ENCODE measurements at regions not wholly inside any gene's neighbourhood (a gene's known extent, or its start where the extent isn't known, plus 50 kb on each side); places are given as distances from the start of the nearest gene placed in this dataset.

- H3K9ac ChIP-seq (ENCODE audit: low read length) = no peak overlapping the region
- H3K27me3 ChIP-seq (ENCODE audit: insufficient read depth, low read length) = no peaks in the 10 kb centered on the region
- H3K9me3 ChIP-seq (ENCODE audit: low read length) = no peaks in the 10 kb centered on the region
- H3K36me3 ChIP-seq (ENCODE audit: insufficient read depth, low read length) = no peaks in the 10 kb centered on the region
- no peaks in the 10 kb centered on the region for H3K4me1 ChIP-seq (ENCODE audit: insufficient read depth, low read length, severe bottlenecking)
- H3K79me2 ChIP-seq (ENCODE audit: insufficient read depth, low read length) = no peaks in the 10 kb centered on the region
- no peaks in the 10 kb centered on the region for H3K9me2 ChIP-seq (ENCODE audit: low read depth, low read length)
- TF ChIP-seq CTCF (IDR thresholded peaks at IDR 0.05; ENCODE audit: low read length) = no peak
- no peak for TF ChIP-seq EZH2 (IDR thresholded peaks at IDR 0.05; ENCODE audit: borderline replicate concordance, low read length)
- H4K20me1 ChIP-seq (ENCODE audit: insufficient read depth, low read length) = no peaks in the 10 kb centered on the region
- H3K27ac ChIP-seq (ENCODE audit: low read depth, low read length, poor library complexity, severe bottlenecking) = no peak overlapping the region
- H3F3A ChIP-seq (ENCODE audit: insufficient read depth, low read length) = no peaks in the 10 kb centered on the region
- no peak overlapping the region for H3K4me2 ChIP-seq (ENCODE audit: low read length)
- H2AFZ ChIP-seq (ENCODE audit: low read length) = no peak overlapping the region
- H3K4me3 ChIP-seq (ENCODE audit: low read depth, low read length, poor library complexity, severe bottlenecking) = no peak overlapping the region
Measured at GRCh38 chr5:167167191-167167795, 1124.2 kb upstream of the WWC1 start.

- Histone ChIP-seq H3K79me2 (ENCODE audit: insufficient read depth, low read length) (no peaks in the 10 kb centered on the region), H3K4me3 (ENCODE audit: low read depth, low read length, poor library complexity, severe bottlenecking) (no peak overlapping the region), H3K4me1 (ENCODE audit: insufficient read depth, low read length, severe bottlenecking) (no peaks in the 10 kb centered on the region), H3K9ac (ENCODE audit: low read length) (no peak overlapping the region), H3K9me3 (ENCODE audit: low read length) (no peaks in the 10 kb centered on the region), H4K20me1 (ENCODE audit: insufficient read depth, low read length) (no peaks in the 10 kb centered on the region), H3K4me2 (ENCODE audit: low read length) (no peak overlapping the region), H3F3A (ENCODE audit: insufficient read depth, low read length) (no peaks in the 10 kb centered on the region), H2AFZ (ENCODE audit: low read length) (no peak overlapping the region), H3K27ac (ENCODE audit: low read depth, low read length, poor library complexity, severe bottlenecking) (no peak overlapping the region), H3K9me2 (ENCODE audit: low read depth, low read length) (no peaks in the 10 kb centered on the region), H3K27me3 (ENCODE audit: insufficient read depth, low read length) (no peaks in the 10 kb centered on the region), H3K36me3 (ENCODE audit: insufficient read depth, low read length) (no peaks in the 10 kb centered on the region)
- no peak for TF ChIP-seq CTCF (IDR thresholded peaks at IDR 0.05; ENCODE audit: low read length)
- TF ChIP-seq EZH2 (IDR thresholded peaks at IDR 0.05; ENCODE audit: borderline replicate concordance, low read length) = no peak
Measured at GRCh38 chr5:167168971-167169370, 1122.5 kb upstream of the WWC1 start.

GRCh38 chr5:167171056-167171455 lies 1120.4 kb upstream of the WWC1 start:
- no peaks in the 10 kb centered on the region for H3K27me3 ChIP-seq (ENCODE audit: insufficient read depth, low read length)
- no peaks in the 10 kb centered on the region for H3K9me3 ChIP-seq (ENCODE audit: low read length)
- TF ChIP-seq EZH2 (IDR thresholded peaks at IDR 0.05; ENCODE audit: borderline replicate concordance, low read length) = no peak
- TF ChIP-seq CTCF (IDR thresholded peaks at IDR 0.05; ENCODE audit: low read length) = no peak
- H3K4me3 ChIP-seq (ENCODE audit: low read depth, low read length, poor library complexity, severe bottlenecking) = no peak overlapping the region
- no peak overlapping the region for H3K4me2 ChIP-seq (ENCODE audit: low read length)
- no peak overlapping the region for H3K27ac ChIP-seq (ENCODE audit: low read depth, low read length, poor library complexity, severe bottlenecking)
- H3K9ac ChIP-seq (ENCODE audit: low read length) = no peak overlapping the region
- no peaks in the 10 kb centered on the region for H3F3A ChIP-seq (ENCODE audit: insufficient read depth, low read length)
- H4K20me1 ChIP-seq (ENCODE audit: insufficient read depth, low read length) = no peaks in the 10 kb centered on the region
- no peaks in the 10 kb centered on the region for H3K4me1 ChIP-seq (ENCODE audit: insufficient read depth, low read length, severe bottlenecking)
- H3K9me2 ChIP-seq (ENCODE audit: low read depth, low read length) = no peaks in the 10 kb centered on the region
- no peaks in the 10 kb centered on the region for H3K79me2 ChIP-seq (ENCODE audit: insufficient read depth, low read length)
- no peaks in the 10 kb centered on the region for H3K36me3 ChIP-seq (ENCODE audit: insufficient read depth, low read length)
- H2AFZ ChIP-seq (ENCODE audit: low read length) = no peak overlapping the region
